Activated CD4-positive, alpha-beta T cell treated with anti-CD3 and anti-CD28 coated beads, Interleukin-2, amount 50 U/mL, for 48 hours (primary cell): ENCODE measurements at regions not wholly inside any gene's neighbourhood (a gene's known extent, or its start where the extent isn't known, plus 50 kb on each side); places are given as distances from the start of the nearest gene placed in this dataset.
"Not testable (repeated sequence)": the region's sequence is repeated elsewhere in the genome, so short reads cannot be mapped to it uniquely, and the experiment has no call there.

Experiments
- DNase-seq, 2 experiments: peaks; one replicate each; pipeline ENCODE4 v3.0.0-alpha.2; 2020

GRCh38 chr7:67923286-67923685, 926.7 kb downstream of the TYW1 start:
- DNase-seq: no peak

- DNase-seq: no peak
Observed at GRCh38 chr7:67928141-67928540, 931.5 kb downstream of the TYW1 start.

- not testable (repeated sequence) for DNase-seq
Observed at GRCh38 chr7:67936447-67936846, 939.8 kb downstream of the TYW1 start.

GRCh38 chr7:67940400-67940799, 943.8 kb downstream of the TYW1 start:
- DNase-seq: no peak

- DNase-seq: no peak
Observed at GRCh38 chr7:67947191-67947590, 950.6 kb downstream of the TYW1 start.

GRCh38 chr7:67947646-67948045, 951.0 kb downstream of the TYW1 start:
- no peak for DNase-seq

GRCh38 chr7:67950321-67951083, 953.9 kb downstream of the TYW1 start:
- no peak for DNase-seq

- DNase-seq: no peak
Observed at GRCh38 chr7:67955061-67955460, 958.4 kb downstream of the TYW1 start.

GRCh38 chr7:67962863-67963262, 966.2 kb downstream of the TYW1 start:
- no peak for DNase-seq

GRCh38 chr7:67976490-67976889, 979.9 kb downstream of the TYW1 start:
- no peak for DNase-seq

- DNase-seq: no peak
Observed at GRCh38 chr7:67983486-67983885, 986.9 kb downstream of the TYW1 start.

- DNase-seq: no peak
Observed at GRCh38 chr7:67984326-67984725, 987.7 kb downstream of the TYW1 start.

- no peak for DNase-seq
Observed at GRCh38 chr7:67989142-67989541, 992.5 kb downstream of the TYW1 start.

- no peak for DNase-seq
Observed at GRCh38 chr7:67990003-67990402, 993.4 kb downstream of the TYW1 start.

GRCh38 chr7:67990716-67991115, 994.1 kb downstream of the TYW1 start:
- DNase-seq: no peak

- DNase-seq: no peak
Observed at GRCh38 chr7:67992287-67992686, 995.7 kb downstream of the TYW1 start.

GRCh38 chr7:68005992-68006391, 1009.4 kb downstream of the TYW1 start:
- no peak for DNase-seq

- DNase-seq: no peak
Observed at GRCh38 chr7:68006619-68007018, 1010.0 kb downstream of the TYW1 start.

GRCh38 chr7:68009716-68010115, 1013.1 kb downstream of the TYW1 start:
- DNase-seq: no peak

- no peak for DNase-seq
Observed at GRCh38 chr7:68014031-68014736, 1017.6 kb downstream of the TYW1 start.

- no peak for DNase-seq
Observed at GRCh38 chr7:68015122-68015977, 1018.7 kb downstream of the TYW1 start.

- no peak for DNase-seq
Observed at GRCh38 chr7:68015978-68016532, 1019.4 kb downstream of the TYW1 start.

- DNase-seq: no peak
Observed at GRCh38 chr7:68020102-68020501, 1023.5 kb downstream of the TYW1 start.
